Peyer's patch (tissue), 4 donors: ENCODE measurements at regions not wholly inside any gene's neighbourhood (a gene's known extent, or its start where the extent isn't known, plus 50 kb on each side); places are given as distances from the start of the nearest gene placed in this dataset.

Experiments used
- CTCF ChIP-seq, 6 experiments: fragments of 450-650 bp in 4 of 6; fragments of 200-600 bp in 2 of 6; sonication (generic) in 1 of 6; IDR thresholded peaks; one replicate each; pipeline ENCODE4 v1.5.1; 2017 to 2019; ENCODE audit warnings: antibody characterized with exemption in 6 of 6, mild to moderate bottlenecking in 3 of 6, moderate library complexity in 1 of 6
- POLR2A ChIP-seq, 2 donors: fragments of 450-650 bp; IDR thresholded peaks; one replicate each; pipeline ENCODE4 v1.5.1; 2017; ENCODE audit warnings: antibody characterized with exemption in 2 of 2, mild to moderate bottlenecking in 2 of 2, moderate library complexity in 2 of 2

GRCh38 chr14:27096091-27096490, 498.3 kb upstream of the NOVA1 start:
- TF ChIP-seq CTCF (IDR thresholded peaks at IDR 0.05) (no peak), POLR2A (IDR thresholded peaks at IDR 0.05) (no peak)
